HG03060 (cell line): ENCODE measurements at regions not wholly inside any gene's neighbourhood (a gene's known extent, or its start where the extent isn't known, plus 50 kb on each side); places are given as distances from the start of the nearest gene placed in this dataset.

Source experiments
- ATAC-seq: cut with Tn5 transposase; IDR thresholded peaks from one replicate; pipeline ENCODE4 v1.9.1; 2021; ENCODE audit warnings: low read depth, moderate number of reproducible peaks; ENCODE audit not compliant: unreplicated experiment

GRCh38 chr10:90313576-90314325, 544.1 kb downstream of the HTR7 start:
- no peak for ATAC-seq

GRCh38 chr10:90314718-90315117, 543.1 kb downstream of the HTR7 start:
- no peak for ATAC-seq

GRCh38 chr10:90317172-90317571, 540.7 kb downstream of the HTR7 start:
- no peak for ATAC-seq

GRCh38 chr10:90318659-90319058, 539.2 kb downstream of the HTR7 start:
- no peak for ATAC-seq

GRCh38 chr10:90319188-90319914, 538.5 kb downstream of the HTR7 start:
- peak; percentile 97 for ATAC-seq

GRCh38 chr10:90321132-90321816, 536.6 kb downstream of the HTR7 start:
- ATAC-seq, result no peak

- no peak for ATAC-seq
These were observed 531.2 kb downstream of the HTR7 start for GRCh38 chr10:90326498-90327267.

GRCh38 chr10:90327611-90328010, 530.2 kb downstream of the HTR7 start:
- ATAC-seq, result no peak

GRCh38 chr10:90328459-90328858, 529.4 kb downstream of the HTR7 start:
- ATAC-seq, result no peak

- ATAC-seq, result no peak
These were observed 528.9 kb downstream of the HTR7 start for GRCh38 chr10:90328896-90329295.

- no peak for ATAC-seq
These were observed 520.5 kb downstream of the HTR7 start for GRCh38 chr10:90337316-90337715.

- no peak for ATAC-seq
These were observed 515.4 kb downstream of the HTR7 start for GRCh38 chr10:90342480-90342879.

- no peak for ATAC-seq
These were observed 513.6 kb downstream of the HTR7 start for GRCh38 chr10:90344226-90344625.

GRCh38 chr10:90347239-90347638, 510.6 kb downstream of the HTR7 start:
- no peak for ATAC-seq

- ATAC-seq, result no peak
These were observed 507.7 kb downstream of the HTR7 start for GRCh38 chr10:90350122-90350521.

- ATAC-seq, result no peak
These were observed 505.6 kb downstream of the HTR7 start for GRCh38 chr10:90352288-90352687.

- no peak for ATAC-seq
These were observed 502.9 kb downstream of the HTR7 start for GRCh38 chr10:90354914-90355313.

- no peak for ATAC-seq
These were observed 493.9 kb downstream of the HTR7 start for GRCh38 chr10:90363799-90364483.

- ATAC-seq, result no peak
These were observed 485.4 kb downstream of the HTR7 start for GRCh38 chr10:90372451-90372850.

GRCh38 chr10:90373911-90374310, 483.9 kb downstream of the HTR7 start:
- no peak for ATAC-seq
